HUES64 (cell line): ENCODE measurements at regions not wholly inside any gene's neighbourhood (a gene's known extent, or its start where the extent isn't known, plus 50 kb on each side); places are given as distances from the start of the nearest gene placed in this dataset.

ENCODE experiments used
- H3K27ac ChIP-seq: 2 replicates; pipeline ENCODE4 v1.7.0; 2013; ENCODE audit warnings: low read depth, low read length, inconsistent platforms
- H3K27me3 ChIP-seq: 2 replicates; pipeline ENCODE4 v1.6.1; 2013; ENCODE audit warnings: mild to moderate bottlenecking, low read length; ENCODE audit not compliant: insufficient read depth
- H3K36me3 ChIP-seq: 2 replicates; pipeline ENCODE4 v1.6.1; 2013; ENCODE audit warnings: mild to moderate bottlenecking, low read length; ENCODE audit not compliant: insufficient read depth
- H3K4me1 ChIP-seq: 2 replicates; pipeline ENCODE4 v1.6.1; 2013; ENCODE audit warnings: mild to moderate bottlenecking, low read length, moderate library complexity; ENCODE audit not compliant: insufficient read depth
- H3K4me3 ChIP-seq: 2 replicates; pipeline ENCODE4 v1.5.1; 2013; ENCODE audit warnings: mild to moderate bottlenecking, low read length, moderate library complexity
- H3K9ac ChIP-seq: 2 replicates; pipeline ENCODE4 v1.6.1; 2013; ENCODE audit warnings: mild to moderate bottlenecking, low read depth, low read length
- H3K9me3 ChIP-seq: 2 replicates; pipeline ENCODE4 v1.6.1; 2013; ENCODE audit warnings: low read depth, low read length; ENCODE audit not compliant: insufficient read depth
- WGBS: fragments of 150-250, 120-280 bp; methylation state at CpG from one replicate; pipeline ENCODE4 v1.1.7; 2013; ENCODE audit warnings: missing lambda C conversion rate; 5-methylcytosine and 5-hydroxymethylcytosine counted together

DNA sequence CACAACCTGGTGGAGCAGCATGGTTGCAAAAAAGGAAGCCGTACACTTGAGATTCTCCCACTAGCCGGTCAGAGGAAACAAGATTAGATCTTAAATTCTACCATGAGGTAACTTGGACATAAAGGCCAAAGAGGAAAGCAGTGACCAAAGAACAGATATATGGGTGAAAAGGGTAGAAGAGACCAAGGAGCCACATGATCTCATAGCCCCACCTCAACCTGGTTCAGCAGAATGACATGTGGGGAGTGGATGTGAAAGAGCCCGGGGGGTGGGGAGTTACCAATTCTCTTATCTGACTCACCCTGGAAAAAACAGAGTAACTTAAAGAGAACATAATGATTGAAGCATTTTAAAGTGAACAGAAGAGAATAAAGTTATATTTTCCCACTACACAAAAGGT is 683.0 kb downstream of the DSC3 start:
- Histone ChIP-seq H3K27me3 (no peaks in the 10 kb centered on the region), H3K4me3 (no peak overlapping the region), H3K36me3 (no peaks in the 10 kb centered on the region), H3K27ac (no peak overlapping the region), H3K4me1 (no peaks in the 10 kb centered on the region), H3K9ac (no peak overlapping the region), H3K9me3 (no peaks in the 10 kb centered on the region)
- 97% methylated on average over 2 of the region's 3 CpGs for WGBS

DNA sequence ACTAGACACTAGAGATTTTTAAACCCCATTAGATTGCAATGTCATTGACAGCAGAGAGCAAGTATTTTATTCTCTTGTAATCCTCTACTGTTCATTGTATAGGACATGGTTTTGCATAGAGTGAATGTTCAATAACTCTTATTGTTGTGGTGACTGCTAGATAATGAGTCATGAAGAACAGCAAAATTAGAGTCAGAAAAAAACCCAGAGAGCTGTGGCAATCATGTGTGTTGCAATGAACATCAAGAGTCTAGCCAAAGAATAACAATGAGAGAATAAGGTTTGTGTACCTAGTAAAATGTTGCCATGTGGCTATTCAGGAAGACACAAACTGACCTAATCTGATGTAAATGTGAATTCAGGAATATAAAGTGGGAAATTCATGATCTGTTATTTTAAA is 684.0 kb downstream of the DSC3 start:
- no peaks in the 10 kb centered on the region for H3K36me3 ChIP-seq
- no peaks in the 10 kb centered on the region for H3K27me3 ChIP-seq
- H3K9me3 ChIP-seq: no peaks in the 10 kb centered on the region
- no peak overlapping the region for H3K4me3 ChIP-seq
- H3K27ac ChIP-seq: no peak overlapping the region
- no peak overlapping the region for H3K9ac ChIP-seq
- no peaks in the 10 kb centered on the region for H3K4me1 ChIP-seq

DNA sequence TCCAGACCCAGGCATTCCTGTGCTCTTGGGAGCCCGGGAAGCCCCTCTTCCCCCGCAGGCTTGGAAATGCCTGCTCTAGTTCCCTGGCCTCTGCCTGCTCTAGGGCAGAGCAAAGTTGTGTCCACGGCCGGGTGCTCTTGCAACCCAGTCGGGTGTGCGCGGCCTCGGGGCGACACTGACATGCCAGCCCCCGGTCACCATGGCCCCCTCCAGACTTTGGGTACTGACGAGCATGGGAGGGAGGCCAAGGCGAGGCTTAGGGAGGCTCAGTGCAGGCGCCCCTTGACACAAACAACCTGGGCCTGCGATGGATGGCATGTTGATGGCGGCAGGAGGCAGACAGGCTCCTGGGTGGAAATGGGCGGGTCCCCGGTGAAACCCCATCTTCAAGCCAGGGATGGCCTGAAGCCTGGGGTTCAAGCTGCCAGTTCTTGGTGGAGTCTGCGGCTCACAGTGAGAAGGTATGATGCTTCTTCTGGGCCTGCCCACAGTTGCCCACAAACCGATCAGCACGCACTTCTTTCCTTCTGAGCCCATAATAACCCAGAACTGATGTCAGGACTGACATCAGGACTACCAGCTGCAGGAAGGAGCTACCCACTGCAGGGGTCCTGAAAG is 689.9 kb downstream of the DSC3 start:
- no peak overlapping the region for H3K9ac ChIP-seq
- H3K4me3 ChIP-seq: no peak overlapping the region
- no peaks in the 10 kb centered on the region for H3K27me3 ChIP-seq
- no peak overlapping the region for H3K27ac ChIP-seq
- no peaks in the 10 kb centered on the region for H3K9me3 ChIP-seq
- WGBS: 96% methylated on average over 20 of the region's 20 CpGs
- H3K4me1 ChIP-seq: no peaks in the 10 kb centered on the region
- H3K36me3 ChIP-seq: no peaks in the 10 kb centered on the region

DNA sequence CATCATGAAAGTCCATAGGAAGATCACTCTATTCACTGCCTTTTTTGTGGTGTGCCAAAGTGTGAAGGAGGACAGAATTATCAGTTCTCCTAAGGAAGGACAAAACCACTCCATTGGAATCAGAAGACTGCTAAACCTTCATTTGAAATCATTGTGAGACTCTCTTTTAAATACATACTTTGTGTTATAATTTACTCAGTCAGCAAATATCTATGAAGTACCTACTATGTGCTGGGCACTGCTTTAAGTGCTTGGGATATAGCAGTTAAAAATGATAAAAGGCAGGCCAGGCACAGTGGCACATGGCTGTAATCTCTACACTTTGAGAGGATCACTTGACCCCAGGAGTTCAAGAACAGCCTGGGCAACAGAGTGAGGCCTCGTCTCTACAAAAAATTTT is 692.3 kb downstream of the DSC3 start:
- no peak overlapping the region for H3K4me3 ChIP-seq
- H3K4me1 ChIP-seq: no peaks in the 10 kb centered on the region
- no peak overlapping the region for H3K27ac ChIP-seq
- H3K36me3 ChIP-seq: no peaks in the 10 kb centered on the region
- WGBS: no CpG with 5 or more reads among the region's 1 CpG
- H3K9me3 ChIP-seq: peaks cover 12% of the 10 kb centered on the region
- no peak overlapping the region for H3K9ac ChIP-seq
- H3K27me3 ChIP-seq: no peaks in the 10 kb centered on the region

DNA sequence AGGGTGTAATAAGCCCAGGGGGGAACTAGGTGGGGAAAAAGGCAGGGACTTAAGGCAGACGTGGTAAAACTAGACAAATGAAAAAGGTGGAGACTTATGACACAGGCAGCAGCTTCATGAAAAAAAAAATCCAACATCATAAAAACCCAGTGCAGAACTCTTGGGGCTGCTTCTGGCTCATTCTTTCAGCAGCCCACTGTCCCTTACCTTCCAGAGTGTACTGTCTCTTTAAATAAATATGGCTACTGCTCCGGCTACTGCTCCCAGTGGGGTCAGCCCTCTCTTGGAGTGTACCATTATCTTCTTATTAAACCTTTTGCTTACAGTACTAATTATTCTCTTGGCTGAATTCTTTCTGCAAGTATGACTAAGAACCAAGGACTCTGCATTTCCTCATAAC is 699.5 kb downstream of the DSC3 start:
- H3K9ac ChIP-seq: no peak overlapping the region
- peaks cover 12% of the 10 kb centered on the region for H3K9me3 ChIP-seq
- 95% methylated on average over 2 of the region's 2 CpGs for WGBS
- H3K27me3 ChIP-seq: no peaks in the 10 kb centered on the region
- no peak overlapping the region for H3K4me3 ChIP-seq
- H3K27ac ChIP-seq: no peak overlapping the region
- H3K4me1 ChIP-seq: peaks cover 5% of the 10 kb centered on the region; the same call in 1 of the 2 replicates
- H3K36me3 ChIP-seq: no peaks in the 10 kb centered on the region

DNA sequence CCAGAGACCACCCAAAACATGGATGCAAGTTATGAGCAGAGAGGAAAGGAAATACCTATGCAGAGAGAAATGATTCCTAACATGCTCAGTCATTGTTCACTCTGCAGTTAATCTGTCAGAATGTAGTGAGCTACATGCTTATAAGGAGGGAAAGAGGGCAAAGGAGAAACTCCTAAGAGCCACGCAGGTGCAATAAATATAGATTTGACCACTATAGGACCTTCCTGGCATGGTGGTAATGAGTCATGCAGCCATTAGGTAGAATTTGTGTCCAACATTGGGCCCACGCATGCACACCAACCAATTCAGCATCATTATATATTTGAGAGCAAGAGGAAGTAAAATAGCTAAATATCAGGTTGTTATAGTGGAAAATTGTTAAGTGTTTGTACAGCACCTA is 699.9 kb downstream of the DSC3 start:
- H3K4me3 ChIP-seq: no peak overlapping the region
- H3K9ac ChIP-seq: no peak overlapping the region
- no peaks in the 10 kb centered on the region for H3K36me3 ChIP-seq
- 96% methylated on average over 2 of the region's 2 CpGs for WGBS
- no peaks in the 10 kb centered on the region for H3K27me3 ChIP-seq
- peaks cover 8% of the 10 kb centered on the region; the same call in 1 of the 2 replicates for H3K4me1 ChIP-seq
- no peak overlapping the region for H3K27ac ChIP-seq
- peaks cover 12% of the 10 kb centered on the region for H3K9me3 ChIP-seq

DNA sequence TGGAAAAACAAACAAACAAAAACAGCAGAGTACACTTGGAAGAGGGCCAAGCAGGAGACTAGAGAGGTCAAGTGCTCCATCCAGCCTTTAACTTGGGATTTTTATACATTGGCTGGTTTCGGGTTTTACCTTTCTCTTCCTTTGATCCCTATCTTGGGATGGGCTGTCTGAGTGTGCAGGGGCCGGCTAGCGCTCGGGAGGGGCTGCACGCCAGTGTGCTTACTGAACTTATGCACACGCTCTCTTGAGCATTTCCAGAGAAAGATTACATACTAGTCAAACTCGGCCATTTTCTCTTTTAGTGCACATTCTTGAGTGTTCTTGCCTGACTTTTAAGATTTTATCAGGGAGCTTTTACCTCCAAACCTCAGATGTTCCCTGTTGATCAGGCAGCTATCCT is 707.8 kb downstream of the DSC3 start:
- Histone ChIP-seq H3K4me3 (no peak overlapping the region), H3K36me3 (no peaks in the 10 kb centered on the region), H3K4me1 (peaks cover 9% of the 10 kb centered on the region; the same call in 1 of the 2 replicates), H3K9me3 (no peaks in the 10 kb centered on the region), H3K27me3 (no peaks in the 10 kb centered on the region), H3K9ac (no peak overlapping the region), H3K27ac (no peak overlapping the region)
- 95% methylated on average over 7 of the region's 7 CpGs for WGBS

DNA sequence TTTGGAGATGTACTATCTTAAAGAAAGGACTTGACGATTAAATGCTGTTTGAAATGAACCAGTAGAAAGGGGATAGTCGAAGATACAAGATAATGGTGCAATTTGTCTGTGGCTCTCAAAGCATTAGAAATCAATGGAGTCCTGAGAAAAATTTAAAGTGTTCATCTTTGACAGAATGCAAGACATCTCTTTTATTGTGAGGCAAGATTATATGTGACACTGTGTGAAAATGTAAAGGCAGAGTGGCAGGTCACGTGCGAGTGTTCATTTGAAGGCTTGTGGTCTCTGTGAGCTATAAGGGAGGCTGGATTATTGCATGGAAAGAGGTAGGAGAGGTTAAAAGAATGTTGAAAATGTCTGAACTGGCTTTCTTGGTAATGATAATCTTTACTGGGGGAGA is 709.2 kb downstream of the DSC3 start:
- Histone ChIP-seq H3K4me3 (no peak overlapping the region), H3K36me3 (no peaks in the 10 kb centered on the region), H3K9ac (no peak overlapping the region), H3K4me1 (peaks cover 7% of the 10 kb centered on the region; the same call in 1 of the 2 replicates), H3K27ac (no peak overlapping the region), H3K27me3 (no peaks in the 10 kb centered on the region), H3K9me3 (no peaks in the 10 kb centered on the region)
- WGBS: 93% methylated on average over 4 of the region's 4 CpGs

DNA sequence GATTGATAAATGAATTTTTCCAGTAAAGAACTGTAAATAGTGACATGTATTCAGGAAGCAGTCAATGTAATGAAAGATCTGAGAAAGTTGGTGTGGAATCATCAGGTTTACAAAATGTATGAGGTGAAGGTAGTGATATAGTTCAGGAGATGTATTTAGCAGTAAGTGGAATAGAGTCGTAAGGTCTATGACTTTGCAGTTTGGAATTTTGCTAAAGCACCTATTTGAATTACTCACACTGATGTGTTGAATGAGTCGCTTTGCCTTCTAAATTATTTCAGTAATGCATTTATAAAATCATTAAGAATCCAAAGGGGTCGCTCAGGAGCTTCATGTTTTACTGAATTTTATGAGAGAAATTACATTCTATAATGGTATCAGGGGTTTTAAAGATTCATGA is 713.7 kb downstream of the DSC3 start:
- H3K36me3 ChIP-seq: no peaks in the 10 kb centered on the region
- H3K9ac ChIP-seq: no peak overlapping the region
- H3K4me3 ChIP-seq: no peak overlapping the region
- no peaks in the 10 kb centered on the region for H3K9me3 ChIP-seq
- WGBS: 100% methylated on average over 1 of the region's 3 CpGs
- H3K27ac ChIP-seq: no peak overlapping the region
- H3K27me3 ChIP-seq: no peaks in the 10 kb centered on the region
- H3K4me1 ChIP-seq: no peaks in the 10 kb centered on the region; the same call in 1 of the 2 replicates

DNA sequence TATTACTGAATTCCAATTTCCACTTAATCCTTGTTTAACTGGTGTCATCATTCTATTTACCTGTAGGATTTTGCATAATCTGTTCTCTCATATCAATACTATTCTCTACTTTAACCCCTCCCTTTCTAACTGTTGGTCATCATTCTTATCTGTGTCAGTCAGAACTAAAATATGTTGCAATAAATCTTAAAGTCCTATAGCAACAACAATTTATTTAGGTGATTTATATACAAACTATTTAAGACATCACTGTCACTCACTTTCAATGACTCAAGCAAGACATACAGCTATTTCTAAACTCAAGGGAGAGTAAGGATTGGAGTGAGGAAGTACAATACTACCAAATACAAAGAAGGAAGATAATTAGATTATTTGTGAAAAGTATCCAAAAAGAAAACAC is 740.4 kb downstream of the DSC3 start:
- Histone ChIP-seq H3K4me1 (no peaks in the 10 kb centered on the region), H3K36me3 (no peaks in the 10 kb centered on the region), H3K27me3 (no peaks in the 10 kb centered on the region), H3K9me3 (no peaks in the 10 kb centered on the region), H3K4me3 (no peak overlapping the region), H3K27ac (no peak overlapping the region), H3K9ac (no peak overlapping the region)

DNA sequence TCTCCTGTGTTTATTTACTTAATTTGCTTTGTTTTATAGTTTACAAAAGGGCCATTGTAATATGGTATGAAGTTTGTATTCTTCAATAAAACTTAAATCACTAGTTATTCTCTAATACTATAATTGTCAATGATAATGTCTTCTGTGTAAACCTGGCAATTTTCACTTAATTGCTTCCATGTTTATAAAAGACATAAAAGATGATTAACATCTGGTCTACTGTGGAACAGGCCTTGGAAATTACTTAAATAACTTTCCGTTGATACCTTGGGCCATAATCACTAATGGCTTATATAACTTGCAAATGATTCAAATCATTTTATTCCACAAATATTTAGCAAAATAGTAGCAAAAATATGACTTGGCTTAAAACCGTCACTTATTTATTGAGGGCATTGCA is 743.8 kb downstream of the DSC3 start:
- no peaks in the 10 kb centered on the region for H3K4me1 ChIP-seq
- no peak overlapping the region for H3K4me3 ChIP-seq
- H3K36me3 ChIP-seq: no peaks in the 10 kb centered on the region
- H3K27ac ChIP-seq: no peak overlapping the region
- no peaks in the 10 kb centered on the region for H3K27me3 ChIP-seq
- WGBS: 100% methylated on average over 2 of the region's 2 CpGs
- no peaks in the 10 kb centered on the region for H3K9me3 ChIP-seq
- no peak overlapping the region for H3K9ac ChIP-seq
